Neural crest cell (in vitro differentiated cells): ENCODE measurements at regions not wholly inside any gene's neighbourhood (a gene's known extent, or its start where the extent isn't known, plus 50 kb on each side); places are given as distances from the start of the nearest gene placed in this dataset.

Experiments
- DNase-seq: peaks from one replicate; pipeline ENCODE4 v3.0.0; 2021; ENCODE audit warnings: low read depth, mixed read lengths, low spot score
- H3K27ac Mint-ChIP-seq: one replicate; pipeline ENCODE4 v1.8.0; 2021; ENCODE audit warnings: mild to moderate bottlenecking, mixed read lengths; ENCODE audit not compliant: unreplicated experiment
- H3K27me3 Mint-ChIP-seq: 2 replicates; pipeline ENCODE4 v1.8.0; 2021; ENCODE audit warnings: low read depth, mild to moderate bottlenecking, mixed read lengths
- H3K36me3 Mint-ChIP-seq: 2 replicates; pipeline ENCODE4 v1.8.0; 2021; ENCODE audit warnings: low read depth, mild to moderate bottlenecking, mixed read lengths
- H3K4me1 Mint-ChIP-seq: 2 replicates; pipeline ENCODE4 v1.8.0; 2021; ENCODE audit warnings: mixed read lengths
- H3K4me3 Mint-ChIP-seq: one replicate; pipeline ENCODE4 v1.8.0; 2021; ENCODE audit warnings: mild to moderate bottlenecking, mixed read lengths
- H3K9me3 Mint-ChIP-seq: 2 replicates; pipeline ENCODE4 v1.8.0; 2021; ENCODE audit warnings: mixed read lengths
- TF ChIP-seq, protein P1 (sequence below): fragments of 200-600 bp; sonication (generic); conservative IDR thresholded peaks from 2 replicates; pipeline ENCODE4 v1.5.0; 2021; ENCODE audit warnings: antibody characterized with exemption, mild to moderate bottlenecking

DNA sequence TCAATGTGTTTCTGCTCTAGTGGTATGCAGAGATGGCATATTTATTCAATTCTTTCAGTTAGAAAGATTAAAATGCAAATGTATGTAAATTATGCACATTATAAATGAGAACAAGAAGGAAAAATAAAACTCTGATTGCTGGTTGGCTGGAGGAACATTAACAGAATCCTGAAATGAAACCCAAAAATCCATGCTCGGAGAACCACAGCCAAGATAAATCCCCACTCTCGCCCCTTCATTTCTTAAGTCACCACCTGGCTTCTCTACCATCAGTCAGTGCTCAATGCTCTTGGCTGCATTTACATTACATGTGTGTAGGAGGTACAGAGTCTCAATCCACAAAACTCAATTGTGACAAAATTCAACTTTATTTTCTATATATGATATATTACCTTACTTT lies 184.9 kb downstream of the TRIM36 start:
- TF ChIP-seq, protein P1, sequence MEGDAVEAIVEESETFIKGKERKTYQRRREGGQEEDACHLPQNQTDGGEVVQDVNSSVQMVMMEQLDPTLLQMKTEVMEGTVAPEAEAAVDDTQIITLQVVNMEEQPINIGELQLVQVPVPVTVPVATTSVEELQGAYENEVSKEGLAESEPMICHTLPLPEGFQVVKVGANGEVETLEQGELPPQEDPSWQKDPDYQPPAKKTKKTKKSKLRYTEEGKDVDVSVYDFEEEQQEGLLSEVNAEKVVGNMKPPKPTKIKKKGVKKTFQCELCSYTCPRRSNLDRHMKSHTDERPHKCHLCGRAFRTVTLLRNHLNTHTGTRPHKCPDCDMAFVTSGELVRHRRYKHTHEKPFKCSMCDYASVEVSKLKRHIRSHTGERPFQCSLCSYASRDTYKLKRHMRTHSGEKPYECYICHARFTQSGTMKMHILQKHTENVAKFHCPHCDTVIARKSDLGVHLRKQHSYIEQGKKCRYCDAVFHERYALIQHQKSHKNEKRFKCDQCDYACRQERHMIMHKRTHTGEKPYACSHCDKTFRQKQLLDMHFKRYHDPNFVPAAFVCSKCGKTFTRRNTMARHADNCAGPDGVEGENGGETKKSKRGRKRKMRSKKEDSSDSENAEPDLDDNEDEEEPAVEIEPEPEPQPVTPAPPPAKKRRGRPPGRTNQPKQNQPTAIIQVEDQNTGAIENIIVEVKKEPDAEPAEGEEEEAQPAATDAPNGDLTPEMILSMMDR = no peak
- Mint-ChIP-seq H3K4me1 (no peaks in the 10 kb centered on the region), H3K36me3 (no peaks in the 10 kb centered on the region), H3K27me3 (no peaks in the 10 kb centered on the region), H3K27ac (no peak overlapping the region), H3K4me3 (no peak overlapping the region), H3K9me3 (no peaks in the 10 kb centered on the region)
- DNase-seq = no peak

GRCh38 chr5:114981111-114981510 lies 188.6 kb downstream of the TRIM36 start:
- H3K27ac Mint-ChIP-seq = no peak overlapping the region
- no peaks in the 10 kb centered on the region for H3K36me3 Mint-ChIP-seq
- TF ChIP-seq, protein P1 = no peak

DNA sequence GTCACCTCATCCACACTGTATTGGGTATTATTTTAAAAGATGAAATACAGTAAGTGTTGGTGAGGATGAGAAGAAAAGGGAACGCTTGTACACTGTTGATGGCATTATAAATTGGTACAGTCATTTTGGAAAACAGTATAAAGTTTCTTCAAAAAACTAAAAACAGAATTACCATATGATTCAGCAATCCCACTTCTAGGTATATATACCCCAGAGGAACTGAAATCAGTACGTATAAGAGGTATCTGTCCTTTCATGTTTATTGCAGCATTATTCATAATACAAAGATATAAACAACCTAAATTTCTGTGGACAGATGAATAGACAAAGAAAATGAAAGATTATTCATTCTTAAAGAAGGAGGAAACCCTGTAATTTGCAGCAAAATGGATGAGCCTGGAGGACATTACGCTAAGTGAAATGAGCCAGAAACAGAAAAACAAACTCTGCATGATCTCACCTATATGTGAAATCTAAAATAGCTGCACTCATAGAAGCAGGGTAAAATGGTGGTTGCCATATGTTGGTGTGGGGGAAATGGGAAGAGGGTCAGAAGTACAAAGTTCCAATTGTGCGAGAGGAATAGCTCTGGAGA lies 191.6 kb downstream of the TRIM36 start:
- no peaks in the 10 kb centered on the region for H3K4me1 Mint-ChIP-seq
- no peak for DNase-seq

More at GRCh38 chr5:114981111-114981510, 188.6 kb downstream of the TRIM36 start:
- H3K4me3 Mint-ChIP-seq = no peak overlapping the region
- H3K27me3 Mint-ChIP-seq = no peaks in the 10 kb centered on the region
- H3K9me3 Mint-ChIP-seq = no peaks in the 10 kb centered on the region
- no peak for DNase-seq
- no peaks in the 10 kb centered on the region for H3K4me1 Mint-ChIP-seq

DNA sequence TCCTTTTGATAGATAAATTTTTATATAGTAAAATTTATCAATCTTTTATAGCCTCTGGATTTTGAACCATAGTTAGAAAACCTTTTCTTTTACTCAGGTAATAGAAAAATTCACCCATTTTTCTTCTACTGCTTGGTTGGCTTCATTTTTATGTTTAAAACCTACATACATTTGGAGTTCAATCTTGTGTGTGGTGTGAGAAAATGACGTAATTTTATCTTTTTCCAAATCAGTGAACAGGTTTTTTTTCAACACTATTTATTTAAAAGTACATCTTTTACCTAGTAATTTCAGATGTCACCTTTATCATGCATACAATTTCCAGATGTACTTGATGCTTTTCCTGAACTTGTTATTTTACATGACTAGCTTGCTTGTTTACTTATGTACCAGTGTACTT lies 200.2 kb downstream of the TRIM36 start:
- H3K9me3 Mint-ChIP-seq = peaks cover 10% of the 10 kb centered on the region
- TF ChIP-seq, protein P1 = no peak
- H3K27me3 Mint-ChIP-seq = peaks cover 2% of the 10 kb centered on the region

More for the DNA sequence above, 191.6 kb downstream of the TRIM36 start:
- TF ChIP-seq, protein P1 = no peak
- H3K27ac Mint-ChIP-seq = no peak overlapping the region
- H3K36me3 Mint-ChIP-seq = no peaks in the 10 kb centered on the region
- no peaks in the 10 kb centered on the region for H3K9me3 Mint-ChIP-seq
- no peaks in the 10 kb centered on the region for H3K27me3 Mint-ChIP-seq
- H3K4me3 Mint-ChIP-seq = no peak overlapping the region

DNA sequence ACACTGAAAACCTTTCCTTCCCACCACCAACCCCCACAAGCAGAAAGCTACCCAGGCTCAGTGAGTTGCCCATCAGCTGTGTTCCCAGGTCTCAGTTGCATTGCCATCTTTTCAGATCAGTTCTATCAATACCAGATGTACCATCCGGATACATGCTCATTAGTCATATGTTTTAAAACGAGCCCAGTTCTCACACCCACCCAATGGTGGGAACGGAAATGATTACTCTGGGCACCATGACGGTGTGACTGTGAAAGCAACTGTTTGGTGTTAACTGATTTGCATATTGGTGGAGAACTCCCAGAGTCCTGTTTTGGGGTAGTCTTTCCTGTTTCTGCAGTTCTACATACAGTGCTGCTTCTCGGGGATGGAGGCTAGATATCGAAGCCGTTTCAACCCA lies 212.3 kb downstream of the TRIM36 start:
- DNase-seq = no peak
- no peak overlapping the region for H3K27ac Mint-ChIP-seq
- H3K4me1 Mint-ChIP-seq = no peaks in the 10 kb centered on the region
- H3K27me3 Mint-ChIP-seq = no peaks in the 10 kb centered on the region
- TF ChIP-seq, protein P1 = no peak
- H3K36me3 Mint-ChIP-seq = no peaks in the 10 kb centered on the region
- H3K4me3 Mint-ChIP-seq = no peak overlapping the region
- H3K9me3 Mint-ChIP-seq = no peaks in the 10 kb centered on the region

More for the DNA sequence above, 200.2 kb downstream of the TRIM36 start:
- Mint-ChIP-seq H3K27ac (no peak overlapping the region), H3K4me3 (no peak overlapping the region), H3K36me3 (no peaks in the 10 kb centered on the region), H3K4me1 (no peaks in the 10 kb centered on the region)
- no peak for DNase-seq
